Activated T-helper 17 cell treated with anti-CD3 and anti-CD28 coated beads, Interleukin-2, amount 50 U/mL, for 72 hours (primary cell): ENCODE measurements at regions not wholly inside any gene's neighbourhood (a gene's known extent, or its start where the extent isn't known, plus 50 kb on each side); places are given as distances from the start of the nearest gene placed in this dataset.
A peak's percentile ranks its signal among the peaks of the same experiment; 100 is the strongest.

Source experiments
- ATAC-seq: fragments of 150-1000 bp; cut with Tn5 transposase; replicated peaks from 2 replicates; pipeline ENCODE4 v1.10.0; 2021; ENCODE audit warnings: mild to moderate bottlenecking, moderate library complexity
- H3K27ac Mint-ChIP-seq: one replicate; pipeline ENCODE4 v1.8.0; 2022; ENCODE audit warnings: mixed read lengths
- H3K27me3 Mint-ChIP-seq: one replicate; pipeline ENCODE4 v1.8.0; 2022; ENCODE audit warnings: mixed read lengths
- H3K36me3 Mint-ChIP-seq: one replicate; pipeline ENCODE4 v1.8.0; 2022; ENCODE audit warnings: low read depth, mild to moderate bottlenecking, mixed read lengths
- H3K4me1 Mint-ChIP-seq: one replicate; pipeline ENCODE4 v1.8.0; 2022; ENCODE audit warnings: mixed read lengths
- H3K4me3 Mint-ChIP-seq: one replicate; pipeline ENCODE4 v1.8.0; 2022; ENCODE audit warnings: mild to moderate bottlenecking, mixed read lengths
- H3K9me3 Mint-ChIP-seq: one replicate; pipeline ENCODE4 v1.8.0; 2022; ENCODE audit warnings: mixed read lengths

DNA sequence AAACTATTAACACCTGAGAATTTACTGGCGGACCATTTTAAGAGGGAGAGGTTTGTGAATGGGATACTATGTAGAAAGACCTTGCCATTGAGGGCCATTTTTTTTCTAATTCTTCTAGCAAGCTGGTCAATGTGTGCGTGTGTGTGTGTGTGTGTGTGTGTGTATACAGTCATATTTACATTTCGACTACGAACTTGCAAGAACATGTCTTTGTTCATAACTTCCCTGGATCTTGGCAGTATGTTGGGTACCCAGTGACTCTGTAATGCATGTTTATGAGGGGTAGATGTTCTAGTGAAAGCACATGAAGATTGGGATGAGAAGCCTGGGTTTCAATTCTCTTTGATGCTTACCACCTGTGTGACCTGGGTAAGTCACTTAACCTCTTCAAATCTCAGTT is 133.6 kb downstream of the UBE2E3 start:
- Mint-ChIP-seq H3K27me3 (no peaks in the 10 kb centered on the region), H3K4me1 (peaks cover 6% of the 10 kb centered on the region), H3K27ac (no peak overlapping the region), H3K4me3 (no peak overlapping the region), H3K9me3 (peaks cover 6% of the 10 kb centered on the region), H3K36me3 (no peaks in the 10 kb centered on the region)
- no peak for ATAC-seq

DNA sequence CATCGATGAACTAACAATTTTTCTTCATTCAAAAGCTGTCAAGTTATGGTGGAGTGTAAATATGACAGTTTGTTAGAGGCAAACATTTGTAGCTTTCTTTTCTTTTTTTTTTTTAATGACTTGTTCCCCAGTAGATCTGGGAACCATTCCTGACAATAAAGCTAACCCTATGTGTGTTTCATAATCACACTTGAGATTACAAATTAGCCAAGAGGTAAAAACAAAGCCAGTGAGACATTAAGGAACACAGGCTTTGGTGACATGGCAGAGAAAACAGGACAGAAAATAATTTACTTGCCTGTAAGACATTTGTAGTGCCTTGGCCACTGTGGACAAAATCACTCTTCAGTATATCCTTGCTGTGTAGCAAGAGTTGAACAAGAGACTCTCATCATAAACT is 135.9 kb downstream of the UBE2E3 start:
- no peaks in the 10 kb centered on the region for H3K27me3 Mint-ChIP-seq
- peaks cover 10% of the 10 kb centered on the region for H3K9me3 Mint-ChIP-seq
- H3K36me3 Mint-ChIP-seq: no peaks in the 10 kb centered on the region
- ATAC-seq: no peak
- peaks cover 13% of the 10 kb centered on the region for H3K4me1 Mint-ChIP-seq
- no peak overlapping the region for H3K27ac Mint-ChIP-seq
- H3K4me3 Mint-ChIP-seq: no peak overlapping the region

DNA sequence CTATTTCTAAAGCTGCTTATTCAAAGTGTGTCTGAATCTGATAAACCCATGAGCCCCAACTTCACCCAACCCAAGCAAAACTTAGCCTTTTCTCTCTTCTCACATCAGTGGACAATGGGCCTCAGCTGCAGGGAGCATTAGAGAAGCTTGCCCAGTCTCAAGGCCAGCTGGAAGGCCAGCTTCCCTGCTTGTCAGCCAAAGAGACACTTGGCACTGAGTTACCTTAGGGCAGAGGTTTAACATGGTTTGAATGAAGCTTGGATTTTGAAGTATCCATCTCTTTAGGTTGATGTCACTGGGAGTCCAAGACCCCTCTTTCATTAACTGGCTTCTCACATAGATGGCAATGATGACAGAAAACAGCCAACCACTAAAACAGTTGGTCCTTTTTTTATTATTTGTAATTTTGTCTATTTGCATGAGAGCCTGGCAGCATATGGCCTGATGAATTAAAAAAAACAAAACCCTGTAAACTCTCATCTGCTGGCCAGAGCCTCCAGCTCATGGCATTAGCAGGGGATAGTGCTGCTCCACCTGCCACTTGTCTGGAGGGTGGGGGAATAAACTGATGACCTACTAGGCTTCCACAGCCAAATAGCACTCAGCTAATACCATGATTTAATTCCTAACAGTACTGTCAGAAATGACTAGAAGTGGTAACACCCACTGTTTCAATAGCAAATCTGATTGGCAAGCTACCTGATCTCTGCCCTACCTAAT is 137.0 kb downstream of the UBE2E3 start:
- Mint-ChIP-seq H3K9me3 (peaks cover 10% of the 10 kb centered on the region), H3K4me3 (no peak overlapping the region), H3K4me1 (peaks cover 17% of the 10 kb centered on the region), H3K36me3 (no peaks in the 10 kb centered on the region), H3K27ac (no peak overlapping the region), H3K27me3 (no peaks in the 10 kb centered on the region)
- no peak for ATAC-seq

DNA sequence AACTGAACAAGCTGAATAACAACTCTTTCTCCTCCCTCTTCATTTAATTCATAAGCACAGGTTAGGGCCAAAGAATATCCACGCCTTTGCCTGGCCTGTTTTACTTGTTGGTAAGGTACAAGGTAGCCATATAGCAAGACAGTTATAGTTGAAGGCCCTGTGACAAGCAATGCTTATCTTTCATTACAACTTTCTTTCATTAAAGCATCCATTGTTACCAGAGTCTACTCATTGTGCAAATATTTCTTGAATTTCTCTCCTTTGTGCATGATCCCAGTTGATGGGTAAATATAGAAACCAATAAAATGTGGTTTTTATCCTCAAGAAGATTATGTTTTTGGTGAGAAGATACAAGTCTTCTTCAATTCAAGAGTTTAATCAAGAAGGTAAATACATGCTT is 140.2 kb downstream of the UBE2E3 start:
- Mint-ChIP-seq H3K27ac (no peak overlapping the region), H3K4me1 (peaks cover 21% of the 10 kb centered on the region), H3K27me3 (no peaks in the 10 kb centered on the region), H3K9me3 (peaks cover 10% of the 10 kb centered on the region), H3K4me3 (peak overlapping the region; percentile 47), H3K36me3 (no peaks in the 10 kb centered on the region)
- no peak for ATAC-seq

DNA sequence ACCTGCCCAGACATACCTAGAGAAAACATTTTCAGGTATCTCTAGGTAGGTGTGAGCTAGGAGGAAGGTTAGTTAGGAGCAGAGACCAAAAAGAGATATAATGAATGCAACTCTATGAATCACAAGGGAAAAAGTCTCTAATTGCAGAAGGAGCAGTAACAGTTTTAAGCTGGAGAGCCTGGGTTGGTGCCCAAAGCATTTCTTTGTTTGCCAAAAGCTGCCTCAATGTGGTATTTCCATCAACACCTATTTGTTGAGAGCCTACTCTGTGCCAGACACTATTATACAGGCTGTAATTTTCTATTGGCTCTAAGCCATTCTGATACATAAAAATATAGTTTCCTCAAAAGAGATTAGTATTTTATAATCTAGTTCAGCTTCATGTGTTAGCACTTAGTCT is 141.6 kb downstream of the UBE2E3 start:
- Mint-ChIP-seq H3K9me3 (peaks cover 10% of the 10 kb centered on the region), H3K27ac (no peak overlapping the region), H3K4me1 (peaks cover 30% of the 10 kb centered on the region), H3K4me3 (no peak overlapping the region), H3K27me3 (no peaks in the 10 kb centered on the region), H3K36me3 (no peaks in the 10 kb centered on the region)
- ATAC-seq: no peak

DNA sequence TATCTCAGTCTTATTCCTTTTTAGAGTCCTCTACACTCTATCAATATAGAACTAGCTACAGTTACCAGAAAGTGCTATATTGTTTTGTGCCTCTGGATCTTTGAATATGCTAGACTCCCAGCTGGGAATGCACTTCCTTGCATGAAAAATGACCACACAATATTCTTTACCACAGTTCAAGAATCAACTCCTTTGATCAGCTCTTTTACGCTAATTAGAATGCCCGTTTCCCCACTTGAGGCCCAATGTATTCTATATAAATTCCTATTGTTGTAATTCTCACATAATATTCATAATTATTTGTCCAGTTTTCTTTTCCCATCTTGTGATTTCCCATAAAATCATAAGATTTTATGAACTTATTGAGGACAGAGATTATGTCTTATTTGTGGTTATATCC is 142.2 kb downstream of the UBE2E3 start:
- peaks cover 10% of the 10 kb centered on the region for H3K9me3 Mint-ChIP-seq
- peaks cover 30% of the 10 kb centered on the region for H3K4me1 Mint-ChIP-seq
- no peak overlapping the region for H3K27ac Mint-ChIP-seq
- no peak overlapping the region for H3K4me3 Mint-ChIP-seq
- no peaks in the 10 kb centered on the region for H3K36me3 Mint-ChIP-seq
- no peak for ATAC-seq
- no peaks in the 10 kb centered on the region for H3K27me3 Mint-ChIP-seq

DNA sequence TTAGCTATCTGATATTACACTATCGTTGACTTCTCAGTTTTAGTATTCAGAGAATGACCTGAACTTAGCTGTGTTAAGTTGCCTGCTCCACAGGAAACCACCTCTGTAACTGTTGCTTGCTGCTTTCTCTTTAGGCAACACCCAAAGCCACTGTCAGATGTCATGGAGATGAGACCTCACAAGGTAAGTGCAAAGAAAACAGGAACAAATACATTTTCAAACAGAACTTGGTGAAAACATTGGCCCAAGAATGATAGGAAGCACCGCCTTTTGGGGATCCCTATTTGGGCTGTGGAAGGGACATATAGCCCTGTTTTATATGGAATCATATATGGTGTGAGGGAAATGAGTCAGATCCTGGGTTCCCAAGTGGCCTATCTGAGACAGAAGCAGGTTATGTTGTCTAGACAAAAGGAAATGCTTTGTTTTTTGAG is 143.4 kb downstream of the UBE2E3 start:
- Mint-ChIP-seq H3K27ac (peak overlapping the region; percentile 80), H3K27me3 (no peaks in the 10 kb centered on the region), H3K9me3 (peaks cover 7% of the 10 kb centered on the region), H3K4me1 (peaks cover 26% of the 10 kb centered on the region), H3K36me3 (no peaks in the 10 kb centered on the region), H3K4me3 (peak overlapping the region; percentile 64)
- ATAC-seq: peak; percentile 91

DNA sequence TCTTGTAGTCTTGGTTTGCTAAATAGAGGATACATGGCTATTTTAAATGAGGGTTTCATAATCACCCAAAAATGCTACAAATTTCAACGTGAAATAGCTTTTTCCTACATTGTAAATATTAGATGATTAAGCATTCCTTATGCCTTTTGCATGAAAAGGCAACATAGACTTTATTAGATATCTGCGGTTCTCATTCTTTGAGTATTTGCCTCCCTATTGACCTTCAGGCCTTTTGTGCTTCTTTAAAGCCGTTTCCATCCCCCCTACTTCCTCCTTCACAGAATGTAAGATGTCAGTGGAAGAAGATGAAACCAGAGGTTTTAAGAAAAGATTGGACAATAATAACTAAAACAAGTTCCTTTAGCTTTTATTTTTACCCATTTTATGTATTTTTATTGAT is 144.1 kb downstream of the UBE2E3 start:
- H3K4me3 Mint-ChIP-seq: peak overlapping the region; percentile 64
- H3K9me3 Mint-ChIP-seq: peaks cover 5% of the 10 kb centered on the region
- H3K36me3 Mint-ChIP-seq: no peaks in the 10 kb centered on the region
- peak overlapping the region; percentile 80 for H3K27ac Mint-ChIP-seq
- no peaks in the 10 kb centered on the region for H3K27me3 Mint-ChIP-seq
- no peak for ATAC-seq
- peaks cover 24% of the 10 kb centered on the region for H3K4me1 Mint-ChIP-seq

DNA sequence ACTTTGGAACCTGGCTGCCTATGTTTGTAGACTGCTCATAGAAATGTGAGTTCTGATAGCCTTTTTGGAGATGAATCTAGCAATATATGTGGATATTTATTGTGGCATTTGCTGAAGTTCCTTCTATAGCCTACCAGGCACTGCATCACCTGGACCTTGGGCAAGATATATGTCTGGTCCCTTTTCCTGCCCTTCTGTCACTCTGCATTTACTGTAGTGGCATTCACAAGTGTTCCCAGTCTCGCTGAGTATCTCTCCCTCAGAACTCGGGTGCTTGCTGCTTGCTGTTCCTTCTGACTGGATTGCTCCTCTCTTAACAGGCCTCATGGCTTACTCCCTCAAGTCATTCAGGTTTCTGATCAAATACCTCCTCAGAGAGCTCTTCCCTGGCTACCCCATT is 145.0 kb downstream of the UBE2E3 start:
- ATAC-seq: no peak
- Mint-ChIP-seq H3K36me3 (no peaks in the 10 kb centered on the region), H3K9me3 (peaks cover 5% of the 10 kb centered on the region), H3K27me3 (no peaks in the 10 kb centered on the region), H3K4me1 (peaks cover 28% of the 10 kb centered on the region), H3K4me3 (peak overlapping the region; percentile 64), H3K27ac (peak overlapping the region; percentile 80)

DNA sequence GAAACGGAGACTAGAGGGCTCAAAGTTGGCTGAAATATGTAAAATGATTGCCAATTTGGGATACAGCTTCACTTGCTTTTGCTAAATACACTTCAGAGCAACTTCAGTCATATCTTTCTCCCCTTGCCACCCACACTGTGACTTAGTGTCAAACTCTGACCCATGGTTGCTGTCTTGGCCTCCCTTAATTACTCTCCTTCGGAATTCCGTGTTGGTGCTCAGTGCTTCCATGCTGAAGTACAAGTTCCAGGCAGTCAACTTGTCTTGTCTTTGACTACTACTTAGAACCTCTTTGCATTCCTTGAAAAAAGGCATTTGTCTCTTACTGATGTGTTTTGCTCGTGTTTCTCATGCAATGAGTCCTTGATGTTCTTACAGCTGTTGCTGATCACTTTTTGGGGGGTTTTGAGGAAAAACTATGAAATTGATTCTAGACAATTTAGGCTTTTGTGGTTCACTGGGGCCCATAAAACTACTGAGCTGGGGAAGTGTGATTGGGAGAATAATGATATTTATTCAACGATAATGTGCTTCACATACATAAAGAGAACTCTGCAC is 146.0 kb downstream of the UBE2E3 start:
- Mint-ChIP-seq H3K36me3 (no peaks in the 10 kb centered on the region), H3K4me1 (peaks cover 27% of the 10 kb centered on the region), H3K9me3 (no peaks in the 10 kb centered on the region), H3K27me3 (no peaks in the 10 kb centered on the region), H3K4me3 (peak overlapping the region; percentile 64), H3K27ac (peak overlapping the region; percentile 80)
- peak; percentile 8 for ATAC-seq

DNA sequence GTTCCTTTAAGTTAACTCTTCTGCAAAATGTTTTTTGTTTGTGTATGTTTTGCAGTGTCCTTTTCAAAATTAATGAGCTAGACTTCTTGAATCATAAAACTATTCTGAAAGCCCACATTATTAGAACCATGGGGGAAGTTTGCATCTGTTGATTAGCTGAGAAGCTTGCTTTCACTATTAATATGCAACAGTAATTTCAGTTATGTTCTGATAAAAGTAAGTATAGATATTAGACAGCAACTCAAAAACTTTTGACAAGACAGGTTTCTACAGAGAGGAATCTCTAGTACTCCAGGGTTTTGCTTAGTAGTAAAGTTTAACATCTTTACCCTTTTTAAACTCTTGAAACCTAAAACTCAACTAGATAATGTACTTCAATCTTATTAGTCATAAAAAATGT is 147.8 kb downstream of the UBE2E3 start:
- H3K4me3 Mint-ChIP-seq: peak overlapping the region; percentile 44
- ATAC-seq: peak; percentile 30
- H3K36me3 Mint-ChIP-seq: no peaks in the 10 kb centered on the region
- H3K27ac Mint-ChIP-seq: peak overlapping the region; percentile 44
- H3K4me1 Mint-ChIP-seq: peaks cover 28% of the 10 kb centered on the region
- H3K9me3 Mint-ChIP-seq: no peaks in the 10 kb centered on the region
- no peaks in the 10 kb centered on the region for H3K27me3 Mint-ChIP-seq

DNA sequence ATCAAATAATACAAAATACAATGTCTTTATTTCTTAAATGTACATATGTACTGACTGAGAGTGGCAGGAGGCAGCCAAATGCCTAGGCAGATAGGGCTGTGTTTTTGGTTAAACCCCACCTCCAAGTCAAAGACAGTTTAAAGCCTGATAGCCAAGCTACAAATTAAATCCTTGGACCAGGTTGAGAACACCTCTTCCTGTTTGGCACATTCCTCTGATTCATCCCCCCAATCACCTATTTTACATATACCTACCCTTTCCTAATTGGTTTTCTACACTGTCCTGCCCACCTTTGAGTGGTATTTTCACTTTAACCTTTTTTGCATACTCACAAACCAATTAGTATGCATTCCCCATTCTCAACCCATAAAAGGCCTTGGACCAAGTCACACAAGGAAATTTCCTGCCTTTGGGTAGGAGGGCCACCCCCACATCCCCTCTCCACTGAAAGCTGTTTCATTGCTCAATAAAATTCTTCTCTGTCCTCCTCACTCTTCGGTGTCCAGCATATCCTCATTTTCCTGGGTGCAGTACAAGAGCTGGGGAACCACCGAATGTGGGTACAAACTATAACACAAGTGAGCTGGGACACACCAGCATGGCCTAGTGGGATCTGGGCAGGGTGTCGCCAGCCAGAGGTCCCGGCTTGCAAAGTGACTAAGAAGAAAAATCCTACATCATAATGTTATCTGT is 149.1 kb downstream of the UBE2E3 start:
- no peaks in the 10 kb centered on the region for H3K9me3 Mint-ChIP-seq
- no peaks in the 10 kb centered on the region for H3K27me3 Mint-ChIP-seq
- H3K4me1 Mint-ChIP-seq: peaks cover 28% of the 10 kb centered on the region
- H3K36me3 Mint-ChIP-seq: no peaks in the 10 kb centered on the region
- H3K4me3 Mint-ChIP-seq: peak overlapping the region; percentile 55
- peak; percentile 38 for ATAC-seq
- H3K27ac Mint-ChIP-seq: peak overlapping the region; percentile 63

DNA sequence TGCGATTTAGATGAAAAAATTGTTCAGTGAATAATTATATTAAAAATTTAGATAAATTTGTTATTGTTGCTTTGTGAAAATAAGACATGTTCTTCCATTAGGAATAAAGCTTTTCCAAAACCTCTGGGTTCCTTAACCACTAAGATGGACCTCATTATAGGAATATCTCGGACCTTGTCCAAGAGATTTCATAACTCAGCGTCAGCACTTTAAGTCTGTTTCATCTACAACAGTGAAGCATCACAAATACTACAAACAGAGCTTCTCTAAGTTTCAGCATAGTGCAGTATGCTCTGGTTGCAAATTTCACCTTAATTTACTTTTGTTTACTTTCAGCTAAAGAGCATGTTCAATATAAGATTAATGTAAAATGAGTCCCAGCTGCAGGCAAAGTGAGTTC is 150.3 kb downstream of the UBE2E3 start:
- Mint-ChIP-seq H3K27me3 (no peaks in the 10 kb centered on the region), H3K4me1 (peaks cover 23% of the 10 kb centered on the region)

DNA sequence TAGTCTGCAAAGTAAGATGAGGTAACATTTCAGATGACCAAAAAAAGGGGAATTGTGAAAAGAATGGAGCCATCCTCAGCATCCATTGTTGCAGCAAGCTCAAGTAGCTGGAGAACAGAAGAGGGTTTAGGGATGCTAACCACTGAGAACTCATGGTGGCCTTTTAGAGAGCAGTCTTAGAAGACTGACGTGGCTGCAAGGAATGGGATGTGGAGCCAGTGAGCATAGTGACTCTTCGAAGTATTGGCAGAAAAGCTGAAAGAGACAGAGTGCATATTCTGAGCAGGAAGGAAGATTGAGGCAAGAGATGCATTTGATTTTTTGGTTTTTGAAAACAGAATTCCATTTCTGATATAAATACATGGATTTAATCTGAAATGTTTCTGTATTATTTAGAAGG is 151.2 kb downstream of the UBE2E3 start:
- peak overlapping the region; percentile 75 for H3K27ac Mint-ChIP-seq
- H3K4me3 Mint-ChIP-seq: peak overlapping the region; percentile 71
- ATAC-seq: peak; percentile 30
- H3K36me3 Mint-ChIP-seq: no peaks in the 10 kb centered on the region
- H3K9me3 Mint-ChIP-seq: no peaks in the 10 kb centered on the region
- no peaks in the 10 kb centered on the region for H3K27me3 Mint-ChIP-seq
- peaks cover 15% of the 10 kb centered on the region for H3K4me1 Mint-ChIP-seq

More for the DNA sequence above, 150.3 kb downstream of the UBE2E3 start:
- ATAC-seq: no peak
- Mint-ChIP-seq H3K9me3 (no peaks in the 10 kb centered on the region), H3K36me3 (no peaks in the 10 kb centered on the region), H3K27ac (peak overlapping the region; percentile 75), H3K4me3 (peak overlapping the region; percentile 71)

DNA sequence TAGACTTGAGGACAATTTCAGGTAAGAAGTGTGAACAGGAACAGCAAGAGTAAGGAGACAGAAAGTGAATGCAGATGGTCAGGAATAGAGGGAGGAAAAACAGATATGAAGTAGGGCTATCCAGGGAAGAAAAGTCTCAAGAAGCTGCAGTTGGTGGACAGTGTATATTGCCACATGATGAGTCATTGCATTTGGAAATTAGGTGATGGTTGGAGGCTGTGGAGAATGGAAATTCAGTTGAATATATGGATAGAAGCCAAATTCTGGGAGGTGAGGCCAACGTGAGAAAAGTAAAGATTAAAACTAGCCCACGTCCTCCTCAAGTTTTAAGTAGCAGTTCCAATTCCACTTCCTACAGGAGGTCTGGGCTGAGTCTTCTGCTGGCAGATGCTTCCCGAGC is 158.4 kb downstream of the UBE2E3 start:
- Mint-ChIP-seq H3K4me1 (peaks cover 32% of the 10 kb centered on the region), H3K27ac (peak overlapping the region; percentile 46), H3K4me3 (peak overlapping the region; percentile 44), H3K9me3 (no peaks in the 10 kb centered on the region), H3K27me3 (no peaks in the 10 kb centered on the region), H3K36me3 (no peaks in the 10 kb centered on the region)
- no peak for ATAC-seq
